GM12875 (cell line): ENCODE measurements at regions not wholly inside any gene's neighbourhood (a gene's known extent, or its start where the extent isn't known, plus 50 kb on each side); places are given as distances from the start of the nearest gene placed in this dataset.

ENCODE experiments used
- H3K4me3 ChIP-seq: one replicate; pipeline ENCODE4 v1.5.1; 2011; ENCODE audit warnings: low read depth, low read length, control low read depth
- TF ChIP-seq, protein P1 (sequence below): IDR thresholded peaks from 2 replicates; pipeline ENCODE4 v1.5.1; 2011; ENCODE audit warnings: low read depth, mild to moderate bottlenecking, control low read depth, inconsistent platforms, low read length, moderate library complexity, borderline replicate concordance; ENCODE audit not compliant: insufficient read depth

DNA sequence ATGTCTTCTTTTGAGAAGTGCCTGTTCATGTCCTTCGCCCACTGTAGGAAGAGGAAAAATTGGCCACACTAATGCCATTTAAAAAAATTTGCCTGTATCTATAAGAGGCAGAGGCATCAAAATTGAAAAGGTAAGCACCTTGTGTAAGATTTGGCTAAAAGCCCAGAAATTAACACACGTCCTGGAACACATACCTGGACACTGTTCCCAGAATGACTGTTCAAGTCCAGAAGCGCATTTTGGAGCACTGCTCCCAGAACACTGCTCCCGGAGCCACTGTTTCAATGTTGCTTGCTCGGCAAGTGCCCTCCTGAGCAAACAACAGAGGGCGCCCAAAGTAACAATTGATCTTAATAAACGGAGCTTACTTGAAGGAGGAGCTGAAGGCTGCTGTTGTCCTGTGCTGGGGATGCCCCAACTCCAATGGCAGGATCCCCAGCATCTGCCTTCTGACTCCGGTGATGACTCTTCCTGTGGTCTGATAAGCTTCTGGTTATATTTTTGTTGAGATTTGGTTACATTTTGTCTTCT, 1958.6 kb downstream of the C4orf33 start:
- H3K4me3 ChIP-seq, result no peak overlapping the region
- TF ChIP-seq, protein P1, sequence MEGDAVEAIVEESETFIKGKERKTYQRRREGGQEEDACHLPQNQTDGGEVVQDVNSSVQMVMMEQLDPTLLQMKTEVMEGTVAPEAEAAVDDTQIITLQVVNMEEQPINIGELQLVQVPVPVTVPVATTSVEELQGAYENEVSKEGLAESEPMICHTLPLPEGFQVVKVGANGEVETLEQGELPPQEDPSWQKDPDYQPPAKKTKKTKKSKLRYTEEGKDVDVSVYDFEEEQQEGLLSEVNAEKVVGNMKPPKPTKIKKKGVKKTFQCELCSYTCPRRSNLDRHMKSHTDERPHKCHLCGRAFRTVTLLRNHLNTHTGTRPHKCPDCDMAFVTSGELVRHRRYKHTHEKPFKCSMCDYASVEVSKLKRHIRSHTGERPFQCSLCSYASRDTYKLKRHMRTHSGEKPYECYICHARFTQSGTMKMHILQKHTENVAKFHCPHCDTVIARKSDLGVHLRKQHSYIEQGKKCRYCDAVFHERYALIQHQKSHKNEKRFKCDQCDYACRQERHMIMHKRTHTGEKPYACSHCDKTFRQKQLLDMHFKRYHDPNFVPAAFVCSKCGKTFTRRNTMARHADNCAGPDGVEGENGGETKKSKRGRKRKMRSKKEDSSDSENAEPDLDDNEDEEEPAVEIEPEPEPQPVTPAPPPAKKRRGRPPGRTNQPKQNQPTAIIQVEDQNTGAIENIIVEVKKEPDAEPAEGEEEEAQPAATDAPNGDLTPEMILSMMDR, result no peak

- TF ChIP-seq, protein P1, result no peak
- no peak overlapping the region for H3K4me3 ChIP-seq
Observed at GRCh38 chr4:131061734-131062133, 1965.8 kb downstream of the C4orf33 start.

- H3K4me3 ChIP-seq, result no peak overlapping the region
- TF ChIP-seq, protein P1, result no peak
Observed at GRCh38 chr4:131063878-131064277, 1967.9 kb downstream of the C4orf33 start.

GRCh38 chr4:131081069-131081468, 1985.1 kb downstream of the C4orf33 start:
- TF ChIP-seq, protein P1, result no peak
- no peak overlapping the region for H3K4me3 ChIP-seq

- no peak overlapping the region for H3K4me3 ChIP-seq
- TF ChIP-seq, protein P1, result no peak
Observed at GRCh38 chr4:131084997-131085396, 1989.0 kb downstream of the C4orf33 start.

DNA sequence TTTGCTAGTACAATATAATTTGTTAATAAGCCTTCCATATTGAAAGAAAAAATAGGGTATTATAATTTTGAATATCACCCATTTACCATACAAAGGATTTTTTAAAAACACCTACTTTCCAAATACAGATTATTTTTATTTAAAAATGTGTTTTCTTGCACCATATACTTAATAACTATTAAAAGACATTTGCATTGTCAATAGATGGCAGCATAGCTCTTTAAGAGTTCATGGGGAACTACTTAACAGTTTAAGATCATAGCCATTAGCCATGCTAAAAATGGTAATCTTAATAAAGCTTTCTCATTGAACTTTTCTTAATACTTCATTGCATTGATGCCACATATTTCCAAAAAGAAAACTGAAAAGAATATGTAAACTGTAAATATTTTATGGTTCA, 1995.9 kb downstream of the C4orf33 start:
- TF ChIP-seq, protein P1, result no peak
- H3K4me3 ChIP-seq, result no peak overlapping the region

- TF ChIP-seq, protein P1, result no peak
Observed at GRCh38 chr4:131093303-131093702, 1997.4 kb downstream of the C4orf33 start.

More at GRCh38 chr4:131093303-131093702, 1997.4 kb downstream of the C4orf33 start:
- no peak overlapping the region for H3K4me3 ChIP-seq
